ENCODE measurements at regions not wholly inside any gene's neighbourhood (a gene's known extent, or its start where the extent isn't known, plus 50 kb on each side); places are given as distances from the start of the nearest gene placed in this dataset.
"Not testable (repeated sequence)": the region's sequence is repeated elsewhere in the genome, so short reads cannot be mapped to it uniquely, and the experiment has no call there.

DNA sequence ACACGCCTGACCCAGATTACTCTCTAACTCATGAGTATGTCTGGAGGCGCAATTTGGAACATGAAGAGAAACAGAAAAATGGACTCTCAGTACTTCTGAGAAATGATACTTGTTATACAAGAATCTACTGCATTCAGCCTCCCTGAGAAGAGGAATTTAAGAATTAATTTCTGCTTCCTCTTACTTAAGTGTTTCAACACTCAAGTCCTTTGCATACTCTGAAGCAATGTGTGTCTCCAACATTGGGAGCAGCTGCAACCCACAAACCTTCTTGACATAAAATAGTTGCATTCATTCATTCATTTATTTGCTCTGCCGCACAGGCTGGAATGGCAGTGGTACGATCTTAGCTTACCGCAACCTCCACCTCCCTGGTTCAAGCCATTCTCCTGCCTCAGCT, 199.8 kb downstream of the NPIPA7 start:
- Histone ChIP-seq H3K4me1 (ENCODE audit: insufficient read depth) (no peaks in the 10 kb centered on the region), H4K20me1 (ENCODE audit: insufficient read depth) (no peaks in the 10 kb centered on the region)
- no peak for DNase-seq

DNA sequence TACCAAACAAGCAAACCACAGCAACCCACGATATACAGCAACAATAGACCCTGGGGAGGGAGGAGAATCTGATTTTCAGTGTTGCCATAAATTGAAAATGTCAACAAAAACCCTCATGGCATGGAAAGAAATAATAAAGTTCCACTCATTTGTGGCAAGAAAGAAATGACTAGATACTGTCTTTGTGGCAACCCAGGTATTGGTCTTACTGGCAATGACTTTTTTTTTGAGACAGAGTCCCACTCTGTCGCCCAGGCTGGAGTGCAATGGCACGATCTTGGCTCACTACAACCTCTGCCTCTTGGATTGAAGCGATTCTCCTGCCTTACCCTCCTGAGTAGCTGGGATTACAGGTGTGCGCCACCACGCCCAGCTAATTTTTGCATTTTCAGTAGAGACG, 204.0 kb downstream of the NPIPA7 start:
- 37 to 38% methylated on average over 7 of the region's 7 CpGs for WGBS, 2 experiments (ENCODE audit: low coverage in 1 of 2, low lambda C conversion rate in 2 of 2, missing lambda C conversion rate in 2 of 2)
- in situ Hi-C loops (cut with MboI), result not testable (repeated sequence)

More for the DNA sequence above, 199.8 kb downstream of the NPIPA7 start:
- H3K9me3 ChIP-seq (ENCODE audit: low read depth), result no peaks in the 10 kb centered on the region
- H3K9me2 ChIP-seq (ENCODE audit: insufficient read depth), result no peaks in the 10 kb centered on the region
- H3K27ac ChIP-seq, result no peak overlapping the region
- H3K79me2 ChIP-seq (ENCODE audit: insufficient read depth), result no peaks in the 10 kb centered on the region
- no peaks in the 10 kb centered on the region for H3K27me3 ChIP-seq (replicated peaks; ENCODE audit: insufficient read depth)
- no peak overlapping the region for H3K9ac ChIP-seq
- no peak overlapping the region for H2AFZ ChIP-seq
- H3K4me3 ChIP-seq, result no peak overlapping the region
- no peaks in the 10 kb centered on the region for H3F3A ChIP-seq (ENCODE audit: insufficient read depth)
- 76 to 81% methylated on average over 5 of the region's 5 CpGs for WGBS, 2 experiments (ENCODE audit: low coverage in 1 of 2, low lambda C conversion rate in 2 of 2, missing lambda C conversion rate in 2 of 2)
- in situ Hi-C loops (cut with MboI), result no loop called here
- H3K36me3 ChIP-seq (ENCODE audit: low read depth), result no peaks in the 10 kb centered on the region
- no peak overlapping the region for H3K4me2 ChIP-seq (ENCODE audit: unreplicated experiment)
- TF ChIP-seq EZH2 (IDR thresholded peaks at IDR 0.05; ENCODE audit: insufficient read depth, poor library complexity, severe bottlenecking) (no peak), EZH2phosphoT487 (IDR thresholded peaks at IDR 0.05; ENCODE audit: insufficient read depth, low read depth) (no peak)

DNA sequence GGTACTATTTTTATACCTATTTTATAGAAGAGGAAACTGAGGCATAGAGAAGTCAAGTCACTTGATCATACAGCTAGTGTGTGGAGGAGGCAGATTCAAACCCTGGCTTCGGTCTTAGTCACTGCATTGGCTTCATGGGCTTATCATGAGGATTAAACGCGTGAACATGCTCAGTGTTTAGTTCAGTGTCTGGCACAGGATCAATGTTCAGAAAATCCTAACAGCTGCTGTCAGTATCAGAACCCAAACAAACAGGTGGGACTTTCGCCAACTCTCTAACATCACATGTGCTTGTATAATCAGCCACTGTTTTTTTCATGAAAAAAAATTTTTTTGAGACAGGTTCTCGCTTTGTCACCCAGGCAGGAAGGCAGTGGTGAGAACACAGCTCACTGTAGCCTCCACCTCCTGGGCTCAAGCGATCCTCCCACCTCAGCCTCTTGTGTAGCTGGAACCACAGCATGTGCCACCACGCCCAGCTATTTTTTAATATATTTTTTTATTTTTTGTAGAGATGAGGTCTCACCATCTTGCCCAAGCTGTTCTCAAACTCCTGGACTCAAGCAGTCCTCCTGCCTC, 207.2 kb downstream of the NPIPA7 start:
- H3K9me3 ChIP-seq (ENCODE audit: low read depth); H3K79me2 ChIP-seq (ENCODE audit: insufficient read depth); H3K4me3 ChIP-seq; DNase-seq; H3K36me3 ChIP-seq (ENCODE audit: low read depth); in situ Hi-C loops (cut with MboI); H3K9me2 ChIP-seq (ENCODE audit: insufficient read depth); H3F3A ChIP-seq (ENCODE audit: insufficient read depth); H3K27ac ChIP-seq; H3K4me1 ChIP-seq (ENCODE audit: insufficient read depth); H3K9ac ChIP-seq; H4K20me1 ChIP-seq (ENCODE audit: insufficient read depth); H3K27me3 ChIP-seq (replicated peaks; ENCODE audit: insufficient read depth); H3K4me2 ChIP-seq (ENCODE audit: unreplicated experiment); H2AFZ ChIP-seq: not testable (repeated sequence)
- WGBS, 2 experiments (ENCODE audit: low coverage in 1 of 2, low lambda C conversion rate in 2 of 2, missing lambda C conversion rate in 2 of 2), result 11 to 21% methylated on average over 6 of the region's 7 CpGs

More for the DNA sequence above, 204.0 kb downstream of the NPIPA7 start:
- not testable (repeated sequence) for H3K4me1 ChIP-seq (ENCODE audit: insufficient read depth); H3K36me3 ChIP-seq (ENCODE audit: low read depth); H3K79me2 ChIP-seq (ENCODE audit: insufficient read depth); H2AFZ ChIP-seq; DNase-seq; H3K27me3 ChIP-seq (replicated peaks; ENCODE audit: insufficient read depth); H3K9me2 ChIP-seq (ENCODE audit: insufficient read depth); H3F3A ChIP-seq (ENCODE audit: insufficient read depth); H3K4me2 ChIP-seq (ENCODE audit: unreplicated experiment); H3K9ac ChIP-seq; H3K4me3 ChIP-seq; H3K27ac ChIP-seq; H4K20me1 ChIP-seq (ENCODE audit: insufficient read depth); H3K9me3 ChIP-seq (ENCODE audit: low read depth)

DNA sequence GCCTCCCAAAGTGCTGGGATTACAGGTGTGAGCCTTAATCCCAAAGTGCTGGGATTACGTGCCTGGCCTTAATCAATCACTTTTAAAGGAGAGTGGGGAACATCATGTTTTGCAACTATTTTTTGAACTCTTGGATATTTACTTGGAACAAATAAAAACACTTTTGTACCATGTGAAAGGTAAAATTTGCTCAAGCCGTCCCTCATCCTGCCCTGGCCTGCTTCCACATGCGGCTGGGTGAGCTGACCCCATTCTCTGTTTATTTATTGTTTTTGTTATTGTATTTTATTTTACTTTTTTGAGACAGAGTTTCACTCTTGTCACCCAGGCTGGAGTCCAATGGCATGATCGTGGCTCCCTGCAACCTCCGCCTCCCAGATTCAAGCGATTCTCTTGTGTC, 208.0 kb downstream of the NPIPA7 start:
- H4K20me1 ChIP-seq (ENCODE audit: insufficient read depth); H3K36me3 ChIP-seq (ENCODE audit: low read depth); in situ Hi-C loops (cut with MboI): not testable (repeated sequence)

DNA sequence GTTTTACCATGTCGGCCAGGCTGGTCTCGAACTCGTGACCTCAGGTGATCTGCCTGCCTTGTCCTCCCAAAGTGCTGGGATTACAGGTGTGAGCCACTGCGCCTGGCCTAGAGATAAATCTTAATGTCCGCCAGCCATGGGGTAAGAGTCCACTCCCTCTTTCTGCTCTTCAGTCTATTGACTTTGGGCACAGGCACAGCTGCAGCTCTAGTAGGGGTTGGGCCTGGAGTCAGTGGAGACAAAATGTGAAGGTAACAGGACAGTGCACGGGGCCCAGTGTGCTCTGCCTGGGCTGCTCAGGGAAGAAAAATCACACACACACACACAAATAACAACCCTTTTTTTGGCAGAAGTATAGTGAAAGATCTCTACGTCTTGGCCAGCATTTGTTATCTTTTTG, 209.5 kb downstream of the NPIPA7 start:
- H3K9me2 ChIP-seq (ENCODE audit: insufficient read depth); H3K4me1 ChIP-seq (ENCODE audit: insufficient read depth); H3K79me2 ChIP-seq (ENCODE audit: insufficient read depth); H3K4me2 ChIP-seq (ENCODE audit: unreplicated experiment); H3K27me3 ChIP-seq (replicated peaks; ENCODE audit: insufficient read depth); H3K27ac ChIP-seq; H3K9ac ChIP-seq; in situ Hi-C loops (cut with MboI); H3K4me3 ChIP-seq; H3F3A ChIP-seq (ENCODE audit: insufficient read depth); H3K36me3 ChIP-seq (ENCODE audit: low read depth); H2AFZ ChIP-seq; DNase-seq; H4K20me1 ChIP-seq (ENCODE audit: insufficient read depth); H3K9me3 ChIP-seq (ENCODE audit: low read depth): not testable (repeated sequence)
- WGBS, 2 experiments (ENCODE audit: low coverage in 1 of 2, low lambda C conversion rate in 2 of 2, missing lambda C conversion rate in 2 of 2), result 46 to 57% methylated on average over 7 of the region's 7 CpGs

More for the DNA sequence above, 208.0 kb downstream of the NPIPA7 start:
- not testable (repeated sequence) for H3K27ac ChIP-seq; H3K4me3 ChIP-seq; H3K4me1 ChIP-seq (ENCODE audit: insufficient read depth); DNase-seq; H3K9ac ChIP-seq; H3F3A ChIP-seq (ENCODE audit: insufficient read depth); H3K27me3 ChIP-seq (replicated peaks; ENCODE audit: insufficient read depth); H3K4me2 ChIP-seq (ENCODE audit: unreplicated experiment); H3K79me2 ChIP-seq (ENCODE audit: insufficient read depth); H3K9me3 ChIP-seq (ENCODE audit: low read depth); H2AFZ ChIP-seq; H3K9me2 ChIP-seq (ENCODE audit: insufficient read depth)
- 66 to 78% methylated on average over 4 of the region's 6 CpGs for WGBS, 2 experiments (ENCODE audit: low coverage in 1 of 2, low lambda C conversion rate in 2 of 2, missing lambda C conversion rate in 2 of 2)

DNA sequence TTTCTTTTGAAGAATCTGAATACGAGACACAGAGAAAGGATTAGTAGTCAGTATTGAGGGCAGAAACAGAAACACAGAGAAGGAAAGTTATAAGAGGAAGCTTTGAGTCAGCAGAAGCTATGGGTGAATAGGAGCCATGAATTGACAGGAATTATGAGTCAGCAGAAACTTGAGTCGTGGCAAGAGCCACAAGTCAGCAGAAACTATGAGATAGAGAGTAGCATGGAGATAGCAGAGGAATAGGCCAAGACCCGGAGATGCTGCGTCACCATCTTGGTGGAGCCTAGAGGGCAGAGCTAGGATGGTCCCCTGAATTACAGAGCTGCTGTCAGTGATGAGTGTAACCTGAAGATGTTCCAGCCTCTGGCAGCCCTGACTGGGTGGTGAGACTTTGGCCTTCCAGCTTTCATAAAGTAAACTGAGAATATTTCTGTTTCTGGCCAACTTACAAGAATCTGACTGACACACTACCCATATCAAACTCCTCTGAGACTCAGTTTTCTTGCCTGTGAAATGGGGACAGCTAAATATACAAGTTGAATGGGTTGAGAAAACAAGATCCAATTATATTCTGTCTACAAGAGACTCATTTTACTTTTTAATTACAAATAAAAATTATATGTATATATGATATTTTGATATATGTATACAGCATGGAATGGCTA, 211.8 kb downstream of the NPIPA7 start:
- H2AFZ ChIP-seq; H3K9me3 ChIP-seq (ENCODE audit: low read depth); H3F3A ChIP-seq (ENCODE audit: insufficient read depth); H3K36me3 ChIP-seq (ENCODE audit: low read depth); H3K27ac ChIP-seq; H3K4me2 ChIP-seq (ENCODE audit: unreplicated experiment); H3K79me2 ChIP-seq (ENCODE audit: insufficient read depth); H3K9me2 ChIP-seq (ENCODE audit: insufficient read depth); H3K9ac ChIP-seq; H3K27me3 ChIP-seq (replicated peaks; ENCODE audit: insufficient read depth); in situ Hi-C loops (cut with MboI); H4K20me1 ChIP-seq (ENCODE audit: insufficient read depth); H3K4me1 ChIP-seq (ENCODE audit: insufficient read depth); H3K4me3 ChIP-seq; DNase-seq: not testable (repeated sequence)
- no CpG with 5 or more reads among the region's 4 CpGs for WGBS, 2 experiments (ENCODE audit: low coverage in 1 of 2, low lambda C conversion rate in 2 of 2, missing lambda C conversion rate in 2 of 2)

DNA sequence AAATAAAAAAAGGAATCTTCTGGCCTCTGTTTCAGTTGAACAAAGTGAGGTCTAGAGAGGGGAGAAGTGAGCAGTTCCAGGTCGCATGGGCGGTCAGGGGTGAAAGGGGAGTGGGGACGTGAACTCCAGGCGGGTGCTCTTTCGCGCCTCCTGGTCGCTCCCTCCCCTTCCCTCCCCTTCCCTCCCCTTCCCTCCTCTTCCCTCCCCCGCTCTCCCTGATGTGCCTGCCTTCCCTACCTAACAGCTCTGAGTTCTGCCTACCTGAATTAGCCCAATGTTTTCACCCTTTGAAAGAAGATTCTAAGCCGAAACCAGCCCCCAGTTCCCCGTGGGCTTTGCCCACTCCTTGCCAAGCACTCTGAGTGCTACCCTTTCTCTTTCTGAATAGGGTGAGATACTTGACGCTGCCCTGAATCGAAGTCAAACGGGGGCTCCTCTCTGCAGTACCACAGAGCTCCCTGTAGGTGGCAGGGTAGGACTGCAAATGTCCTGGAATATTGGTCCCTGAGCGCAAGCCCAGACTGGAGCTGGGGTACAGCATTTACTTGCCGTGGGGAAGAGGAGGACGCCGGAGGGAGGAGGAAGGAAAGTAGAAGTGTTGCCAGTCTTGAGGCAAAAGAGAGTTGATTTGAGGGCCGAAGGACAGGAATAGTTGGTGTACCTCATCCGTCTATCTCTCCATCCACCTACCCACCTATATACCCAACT, 214.4 kb downstream of the NPIPA7 start:
- H3K4me1 ChIP-seq (ENCODE audit: insufficient read depth); H3K9ac ChIP-seq; H3F3A ChIP-seq (ENCODE audit: insufficient read depth); H2AFZ ChIP-seq; H4K20me1 ChIP-seq (ENCODE audit: insufficient read depth); H3K4me2 ChIP-seq (ENCODE audit: unreplicated experiment); H3K9me2 ChIP-seq (ENCODE audit: insufficient read depth); in situ Hi-C loops (cut with MboI); H3K36me3 ChIP-seq (ENCODE audit: low read depth); H3K4me3 ChIP-seq; H3K27me3 ChIP-seq (replicated peaks; ENCODE audit: insufficient read depth); H3K9me3 ChIP-seq (ENCODE audit: low read depth); H3K27ac ChIP-seq; H3K79me2 ChIP-seq (ENCODE audit: insufficient read depth): not testable (repeated sequence)
- DNase-seq, result peak; percentile 28
- 4 to 10% methylated on average over 10 to 19 of the region's 19 CpGs for WGBS, 2 experiments (ENCODE audit: low coverage in 1 of 2, low lambda C conversion rate in 2 of 2, missing lambda C conversion rate in 2 of 2)
